K562 (cell line): ENCODE measurements at regions not wholly inside any gene's neighbourhood (a gene's known extent, or its start where the extent isn't known, plus 50 kb on each side); places are given as distances from the start of the nearest gene placed in this dataset.

Experiments
- ATAC-seq: fragments of 200-7000 bp; cut with Tn5 transposase; 3 replicates; pipeline ENCODE4 v1.9.1; 2020; ENCODE audit warnings: moderate library complexity
- BruUV-seq: library from RNA; stranded (reverse); fragments of 400-500 nt; replicated peaks from 2 replicates; lab custom pipeline; 2021; lab: Mats Ljungman, UMichigan
- CTCF ChIA-PET: fragments of 300-600 bp; formaldehyde crosslinking; extraction: SDS; loops from one replicate; lab custom pipeline; 2021; ENCODE audit warnings: low intra/inter-chr PET ratio; lab: Yijun Ruan, JAX
- POLR2A ChIA-PET: fragments of 300-600, 350-650 bp; sonication (Branson Sonifier 250); formaldehyde crosslinking; extraction: SDS; loops from one replicate; lab custom pipeline; 2021; ENCODE audit warnings: antibody characterized with exemption, inconsistent platforms; lab: Yijun Ruan, JAX
- DNase-seq, 4 experiments: peaks; one replicate each; pipeline versions ENCODE4 v3.0.0 to v3.0.0-alpha.2; 2011 to 2018; ENCODE audit warnings: low spot score in 3 of 4, mixed read lengths in 3 of 4; ENCODE audit errors: extremely low read depth in 1 of 4
- FAIRE-seq: peaks from 2 replicates; lab custom pipeline; 2011; peaks lifted over from hg19 to GRCh38; lab: Jason Lieb, UNC
- H2AFZ ChIP-seq: 2 replicates; pipeline ENCODE4 v1.6.0; 2011; ENCODE audit warnings: low read depth, low read length, control low read depth, inconsistent platforms
- H3K27ac ChIP-seq: fragments of 200-600 bp; 3 replicates; pipeline ENCODE4 v1.8.0; 2011; ENCODE audit warnings: low read depth, mild to moderate bottlenecking, control low read depth, inconsistent platforms, low read length, moderate library complexity, mixed read lengths; ENCODE audit errors: extremely low read depth
- H3K27me3 ChIP-seq, 2 experiments: fragments of 300-600 bp in 1 of 2; 2 replicates in 1 of 2; 3 replicates in 1 of 2; pipeline versions ENCODE4 v1.6.0 to v1.8.0; 2011; ENCODE audit warnings: inconsistent platforms in 2 of 2, low read length in 2 of 2, mild to moderate bottlenecking in 1 of 2, mixed read lengths in 1 of 2, moderate library complexity in 1 of 2; ENCODE audit not compliant: control insufficient read depth in 2 of 2, insufficient read depth in 2 of 2
- H3K36me3 ChIP-seq: fragments of 300-600 bp; 3 replicates; pipeline ENCODE4 v1.8.0; 2011; ENCODE audit warnings: mild to moderate bottlenecking, low read length, inconsistent platforms; ENCODE audit not compliant: control insufficient read depth, insufficient read depth
- H3K4me1 ChIP-seq, 2 experiments: fragments of 200-600 bp in 1 of 2; replicated peaks in 1 of 2; 2 replicates in 1 of 2; 3 replicates in 1 of 2; pipeline versions ENCODE4 v1.5.1 to v1.8.0; 2011; ENCODE audit warnings: inconsistent platforms in 2 of 2, low read length in 2 of 2, mild to moderate bottlenecking in 1 of 2, mixed read lengths in 1 of 2, moderate library complexity in 1 of 2; ENCODE audit not compliant: control insufficient read depth in 2 of 2, insufficient read depth in 2 of 2
- H3K4me2 ChIP-seq: 2 replicates; pipeline ENCODE4 v1.6.1; 2011; ENCODE audit warnings: low read length, control low read depth, inconsistent platforms, mixed read lengths; ENCODE audit not compliant: insufficient read depth
- H3K4me3 ChIP-seq: fragments of 200-600 bp; sonication (generic), shearing (Covaris generic); 2 replicates; pipeline ENCODE4 v1.5.1; 2016; ENCODE audit warnings: control low read depth, inconsistent platforms
- H3K79me2 ChIP-seq: fragments of 200-600 bp; 3 replicates; pipeline ENCODE4 v1.8.0; 2011; ENCODE audit warnings: low read length, inconsistent platforms; ENCODE audit not compliant: control insufficient read depth, insufficient read depth
- H3K9ac ChIP-seq, 2 experiments: 2 replicates each; pipeline versions ENCODE4 v1.6.0 to v1.6.1; 2011; ENCODE audit warnings: low read depth in 2 of 2, low read length in 2 of 2, control low read depth in 1 of 2, inconsistent platforms in 1 of 2, mild to moderate bottlenecking in 1 of 2, mixed read lengths in 1 of 2; ENCODE audit not compliant: insufficient read depth in 1 of 2
- H3K9me1 ChIP-seq: one replicate; pipeline ENCODE4 v1.6.0; 2011; ENCODE audit warnings: inconsistent platforms, mild to moderate bottlenecking, low read length, moderate library complexity; ENCODE audit not compliant: control insufficient read depth, insufficient read depth
- H3K9me3 ChIP-seq: replicated peaks from 2 replicates; pipeline ENCODE4 v1.5.1; 2011; ENCODE audit warnings: low read depth, low read length, inconsistent platforms; ENCODE audit not compliant: control insufficient read depth, insufficient read depth
- H4K20me1 ChIP-seq: replicated peaks from 2 replicates; pipeline ENCODE4 v1.6.1; 2011; ENCODE audit warnings: low read length, inconsistent platforms, mixed read lengths; ENCODE audit not compliant: control insufficient read depth, insufficient read depth
- ATF1 ChIP-seq, 2 experiments: fragments of 450-650 bp in 1 of 2; IDR thresholded peaks; 2 replicates each; pipeline ENCODE4 v1.6.1; 2016; ENCODE audit warnings: missing compliant biosample characterization in 1 of 2, missing genetic modification characterization in 1 of 2
- FOXK2 ChIP-seq, 2 experiments: fragments of 450-650 bp; IDR thresholded peaks in 1 of 2; conservative IDR thresholded peaks in 1 of 2; 2 replicates each; pipeline ENCODE4 v1.6.1; 2016; ENCODE audit warnings: low read depth in 2 of 2, mild to moderate bottlenecking in 1 of 2
- GTF2B ChIP-seq: IDR thresholded peaks from 2 replicates; pipeline ENCODE4 v1.6.1; 2011; ENCODE audit not compliant: insufficient read length; ENCODE audit errors: extremely low read depth
- HDAC2 ChIP-seq: fragments of 450-650 bp; IDR thresholded peaks from 2 replicates; pipeline ENCODE4 v1.6.1; 2016; ENCODE audit warnings: mild to moderate bottlenecking
- KLF13 ChIP-seq: fragments of 450-650 bp; IDR thresholded peaks from 2 replicates; pipeline ENCODE4 v1.6.1; 2016; ENCODE audit warnings: missing genetic modification characterization, low read depth, mild to moderate bottlenecking, missing compliant biosample characterization, moderate library complexity, borderline replicate concordance
- KLF16 ChIP-seq: IDR thresholded peaks from 2 replicates; pipeline ENCODE4 v1.6.1; 2016; ENCODE audit warnings: antibody characterized with exemption
- MEIS2 ChIP-seq: fragments of 450-650 bp; IDR thresholded peaks from 2 replicates; pipeline ENCODE4 v1.6.1; 2014; ENCODE audit warnings: mild to moderate bottlenecking; ENCODE audit not compliant: partially characterized antibody
- PRPF4 ChIP-seq: fragments of 200-400 bp; formaldehyde crosslinking; IDR thresholded peaks from one replicate; pipeline ENCODE4 v1.6.1; 2017; ENCODE audit warnings: low read length, low read depth, mild to moderate bottlenecking; ENCODE audit not compliant: insufficient read depth, poor library complexity, severe bottlenecking
- TRIM24 ChIP-seq, 2 experiments: fragments of 450-650 bp; IDR thresholded peaks; 2 replicates each; pipeline ENCODE4 v1.6.1; 2016
- WGBS: fragments of 100-300 bp; shearing (Covaris generic); methylation state at CpG from one replicate; pipeline ENCODE4 v1.1.6; 2016; ENCODE audit warnings: low coverage, mixed read lengths; ENCODE audit not compliant: insufficient coverage; ENCODE audit errors: missing lambda C conversion rate; 5-methylcytosine and 5-hydroxymethylcytosine counted together
- in situ Hi-C: fragments of 300-500 bp; cut with MboI; formaldehyde crosslinking; loops from 4 replicates; pipeline ENCODE4 v1.15.0; 2018; ENCODE audit warnings: inconsistent platforms, mixed read lengths
- intact Hi-C: fragments of 100-400 bp; cut with micrococcal nuclease; formaldehyde crosslinking; loops from 2 replicates; pipeline ENCODE4 v1.14.2; 2022

- TF ChIP-seq TRIM24 (IDR thresholded peaks at IDR 0.05) (no peak), KLF16 (no peak), KLF13 (tag) (no peak), FOXK2 (conservative IDR thresholded peaks at IDR 0.05 in 1 of 2, IDR thresholded peaks at IDR 0.05 in 1 of 2; ENCODE audit: low read depth in 2 of 2) (no peak), GTF2B (no peak), HDAC2 (no peak), ATF1 (CRISPR knock-in tag; IDR thresholded peaks at IDR 0.05) (no peak), ATF1 (tag; IDR thresholded peaks at IDR 0.05) (no peak), MEIS2 (no peak), PRPF4 (no peak)
- no peak overlapping the region for H3K4me3 ChIP-seq
- ChIA-PET POLR2A (no interaction called here), CTCF (no interaction called here)
- H3K36me3 ChIP-seq, result no peaks in the 10 kb centered on the region
- no peak overlapping the region for H2AFZ ChIP-seq
- in situ Hi-C loops (no loop called here), intact Hi-C loops (no loop called here)
- no TSS peak for BruUV-seq
- no peaks in the 10 kb centered on the region for H3K4me1 ChIP-seq
- FAIRE-seq (no peak), DNase-seq (no peak), ATAC-seq (no peak)
- H3K9me1 ChIP-seq, result no peaks in the 10 kb centered on the region
- H3K27me3 ChIP-seq, result peaks cover 0 to 10% of the 10 kb centered on the region in 2 experiments; a peak in 3 of 5 replicates
- WGBS, result 20% methylated on average over 3 of the region's 3 CpGs
- H3K9ac ChIP-seq, result no peak overlapping the region
- H4K20me1 ChIP-seq, result no peaks in the 10 kb centered on the region
- no peaks in the 10 kb centered on the region for H3K79me2 ChIP-seq
- H3K4me2 ChIP-seq, result no peak overlapping the region
- H3K27ac ChIP-seq, result no peak overlapping the region
- H3K9me3 ChIP-seq, result no peaks in the 10 kb centered on the region
These were observed 98.5 kb upstream of the SPATS2L start for GRCh38 chr2:200208041-200208440.
